KMS-11 (cell line): ENCODE measurements at regions not wholly inside any gene's neighbourhood (a gene's known extent, or its start where the extent isn't known, plus 50 kb on each side); places are given as distances from the start of the nearest gene placed in this dataset.
"Not testable (repeated sequence)": the region's sequence is repeated elsewhere in the genome, so short reads cannot be mapped to it uniquely, and the experiment has no call there.

Experiments
- H2AFZ ChIP-seq: fragments of 200-600 bp; sonication (generic); 2 replicates; pipeline ENCODE4 v1.6.1; 2016; ENCODE audit warnings: antibody characterized with exemption, mixed run types, low read depth
- H3K27ac ChIP-seq: fragments of 200-600 bp; sonication (generic); 2 replicates; pipeline ENCODE4 v1.6.1; 2016; ENCODE audit warnings: mild to moderate bottlenecking, mixed run types
- H3K27me3 ChIP-seq: fragments of 200-600 bp; sonication (generic); 2 replicates; pipeline ENCODE4 v1.6.1; 2017; ENCODE audit warnings: mild to moderate bottlenecking, low read depth, mixed run types, moderate library complexity; ENCODE audit not compliant: insufficient read depth
- H3K36me3 ChIP-seq: fragments of 200-600 bp; sonication (generic); 2 replicates; pipeline ENCODE4 v1.6.1; 2017; ENCODE audit warnings: mild to moderate bottlenecking, mixed run types; ENCODE audit not compliant: insufficient read depth
- H3K4me1 ChIP-seq: fragments of 200-600 bp; sonication (generic); 2 replicates; pipeline ENCODE4 v1.6.1; 2016; ENCODE audit warnings: mild to moderate bottlenecking, low read depth, mixed run types; ENCODE audit not compliant: poor library complexity, severe bottlenecking
- H3K4me2 ChIP-seq: fragments of 200-600 bp; sonication (generic); 2 replicates; pipeline ENCODE4 v1.7.0; 2016; ENCODE audit warnings: mild to moderate bottlenecking, mixed run types
- H3K4me3 ChIP-seq: fragments of 200-600 bp; sonication (generic); IDR thresholded peaks from 2 replicates; pipeline ENCODE4 v1.6.1; 2017; ENCODE audit warnings: low read depth, low read length, mixed read lengths; ENCODE audit not compliant: insufficient read depth
- H3K79me2 ChIP-seq: fragments of 200-600 bp; sonication (generic); 2 replicates; pipeline ENCODE4 v1.6.1; 2016; ENCODE audit warnings: low read depth, mixed run types; ENCODE audit not compliant: insufficient read depth
- H3K9ac ChIP-seq: fragments of 200-600 bp; sonication (generic); 2 replicates; pipeline ENCODE4 v1.6.1; 2016; ENCODE audit warnings: mild to moderate bottlenecking, mixed run types
- H4K20me1 ChIP-seq: fragments of 200-600 bp; sonication (generic); 2 replicates; pipeline ENCODE4 v1.6.1; 2016; ENCODE audit warnings: mild to moderate bottlenecking, mixed run types; ENCODE audit not compliant: insufficient read depth
- TF ChIP-seq, protein P1 (sequence below): fragments of 200-600 bp; sonication (generic); conservative IDR thresholded peaks from 2 replicates; pipeline ENCODE4 v1.6.1; 2017; ENCODE audit warnings: low read depth, mild to moderate bottlenecking, antibody characterized with exemption, low read length, moderate library complexity, mixed read lengths

DNA sequence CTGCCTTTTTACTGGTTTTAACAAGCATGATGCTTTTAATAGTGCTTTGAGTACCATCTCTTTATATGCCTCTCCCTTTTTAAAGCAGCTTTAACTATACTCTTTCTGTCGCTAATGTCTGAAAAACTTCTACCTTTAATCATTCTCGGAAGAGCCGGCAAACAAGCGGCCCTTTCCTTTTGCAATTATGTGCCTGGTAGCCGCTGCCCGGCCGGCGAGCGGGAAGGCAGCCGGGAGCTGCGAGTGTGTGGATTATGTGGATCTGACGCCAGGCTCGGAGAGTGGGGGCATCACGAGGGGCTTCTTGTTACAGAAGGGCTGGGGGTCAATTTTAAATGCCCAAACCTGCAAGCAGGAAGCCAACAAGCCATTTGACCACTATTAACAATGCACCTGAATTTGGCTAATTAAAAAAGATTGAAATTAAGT, 120.9 kb downstream of the BUB3 start:
- no peak overlapping the region for H3K27ac ChIP-seq
- no peak overlapping the region for H3K4me3 ChIP-seq
- H3K79me2 ChIP-seq: no peaks in the 10 kb centered on the region
- TF ChIP-seq, protein P1, sequence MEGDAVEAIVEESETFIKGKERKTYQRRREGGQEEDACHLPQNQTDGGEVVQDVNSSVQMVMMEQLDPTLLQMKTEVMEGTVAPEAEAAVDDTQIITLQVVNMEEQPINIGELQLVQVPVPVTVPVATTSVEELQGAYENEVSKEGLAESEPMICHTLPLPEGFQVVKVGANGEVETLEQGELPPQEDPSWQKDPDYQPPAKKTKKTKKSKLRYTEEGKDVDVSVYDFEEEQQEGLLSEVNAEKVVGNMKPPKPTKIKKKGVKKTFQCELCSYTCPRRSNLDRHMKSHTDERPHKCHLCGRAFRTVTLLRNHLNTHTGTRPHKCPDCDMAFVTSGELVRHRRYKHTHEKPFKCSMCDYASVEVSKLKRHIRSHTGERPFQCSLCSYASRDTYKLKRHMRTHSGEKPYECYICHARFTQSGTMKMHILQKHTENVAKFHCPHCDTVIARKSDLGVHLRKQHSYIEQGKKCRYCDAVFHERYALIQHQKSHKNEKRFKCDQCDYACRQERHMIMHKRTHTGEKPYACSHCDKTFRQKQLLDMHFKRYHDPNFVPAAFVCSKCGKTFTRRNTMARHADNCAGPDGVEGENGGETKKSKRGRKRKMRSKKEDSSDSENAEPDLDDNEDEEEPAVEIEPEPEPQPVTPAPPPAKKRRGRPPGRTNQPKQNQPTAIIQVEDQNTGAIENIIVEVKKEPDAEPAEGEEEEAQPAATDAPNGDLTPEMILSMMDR: no peak
- no peaks in the 10 kb centered on the region for H4K20me1 ChIP-seq
- no peak overlapping the region for H3K4me2 ChIP-seq
- H3K27me3 ChIP-seq: no peaks in the 10 kb centered on the region
- no peak overlapping the region for H3K9ac ChIP-seq
- H3K4me1 ChIP-seq: peaks cover 13% of the 10 kb centered on the region
- H3K36me3 ChIP-seq: no peaks in the 10 kb centered on the region
- H2AFZ ChIP-seq: no peak overlapping the region

DNA sequence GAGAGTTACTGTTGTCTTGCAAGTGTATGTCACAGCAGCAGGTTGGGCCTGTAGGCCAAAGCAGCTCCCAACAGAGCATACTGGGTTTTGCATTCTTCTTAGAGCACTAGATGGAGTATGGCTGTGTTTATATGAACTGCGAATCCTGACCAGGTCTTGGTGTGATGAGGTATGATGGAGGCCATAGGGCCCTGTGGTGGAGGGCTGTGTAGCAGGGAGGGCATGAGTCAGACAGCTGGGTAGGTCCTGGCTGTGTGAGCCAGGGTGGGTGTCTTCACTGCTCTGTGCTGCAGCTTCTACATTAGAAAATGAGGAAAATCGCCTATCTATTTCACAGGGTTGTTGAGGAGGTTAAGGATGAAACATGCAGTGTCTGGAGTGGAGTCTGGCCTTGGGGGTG, 124.2 kb downstream of the BUB3 start:
- Histone ChIP-seq H2AFZ (no peak overlapping the region), H4K20me1 (no peaks in the 10 kb centered on the region), H3K4me1 (no peaks in the 10 kb centered on the region), H3K27ac (no peak overlapping the region), H3K4me2 (no peak overlapping the region), H3K27me3 (no peaks in the 10 kb centered on the region), H3K4me3 (no peak overlapping the region), H3K9ac (no peak overlapping the region), H3K79me2 (no peaks in the 10 kb centered on the region), H3K36me3 (no peaks in the 10 kb centered on the region)
- TF ChIP-seq, protein P1: no peak

DNA sequence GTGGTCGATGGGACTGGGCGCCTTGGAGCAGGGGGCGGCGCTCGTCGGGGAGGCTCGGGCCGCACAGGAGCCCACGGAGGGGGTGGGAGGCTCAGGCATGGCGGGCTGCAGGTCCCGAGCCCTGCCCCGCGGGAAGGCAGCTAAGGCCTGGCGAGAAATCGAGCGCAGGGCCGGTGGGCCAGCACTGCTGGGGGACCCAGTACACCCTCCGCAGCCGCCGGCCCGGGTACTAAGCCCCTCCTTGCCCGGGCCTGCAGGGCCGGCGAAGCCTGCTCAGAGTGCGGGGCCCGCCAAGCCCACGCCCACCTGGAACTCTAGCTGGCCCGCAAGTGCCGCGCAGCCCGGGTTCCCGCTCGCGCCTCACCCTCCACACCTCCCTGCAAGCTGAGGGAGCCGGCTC, 129.2 kb downstream of the BUB3 start:
- H2AFZ ChIP-seq, H3K9ac ChIP-seq, H3K27ac ChIP-seq, H3K4me1 ChIP-seq, H3K4me2 ChIP-seq, H3K79me2 ChIP-seq, H3K4me3 ChIP-seq, H3K36me3 ChIP-seq, H3K27me3 ChIP-seq, H4K20me1 ChIP-seq: not testable (repeated sequence)

DNA sequence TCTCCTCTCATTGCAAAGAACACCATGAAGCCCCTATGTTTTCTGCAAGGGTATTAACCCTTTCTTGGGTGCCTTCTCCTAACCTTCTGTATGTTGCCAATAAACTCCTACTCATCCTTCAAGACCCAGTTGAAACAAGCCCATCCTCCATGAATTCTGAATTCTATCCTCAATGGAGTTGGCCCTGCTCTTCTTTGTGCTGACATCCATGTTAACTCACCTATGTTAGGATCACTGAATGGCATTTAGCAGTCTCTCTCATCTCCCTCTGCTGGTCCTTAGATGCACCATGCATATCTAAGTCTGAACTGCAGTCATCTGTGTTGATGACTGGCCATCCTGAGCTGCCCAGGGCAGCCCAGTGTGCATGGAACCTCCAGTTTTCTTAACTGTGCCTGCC, 129.8 kb downstream of the BUB3 start:
- Histone ChIP-seq H2AFZ (no peak overlapping the region), H3K9ac (no peak overlapping the region), H3K27ac (no peak overlapping the region), H4K20me1 (no peaks in the 10 kb centered on the region), H3K4me3 (no peak overlapping the region), H3K4me1 (no peaks in the 10 kb centered on the region), H3K4me2 (no peak overlapping the region), H3K79me2 (no peaks in the 10 kb centered on the region), H3K36me3 (no peaks in the 10 kb centered on the region), H3K27me3 (no peaks in the 10 kb centered on the region)
- TF ChIP-seq, protein P1: no peak

DNA sequence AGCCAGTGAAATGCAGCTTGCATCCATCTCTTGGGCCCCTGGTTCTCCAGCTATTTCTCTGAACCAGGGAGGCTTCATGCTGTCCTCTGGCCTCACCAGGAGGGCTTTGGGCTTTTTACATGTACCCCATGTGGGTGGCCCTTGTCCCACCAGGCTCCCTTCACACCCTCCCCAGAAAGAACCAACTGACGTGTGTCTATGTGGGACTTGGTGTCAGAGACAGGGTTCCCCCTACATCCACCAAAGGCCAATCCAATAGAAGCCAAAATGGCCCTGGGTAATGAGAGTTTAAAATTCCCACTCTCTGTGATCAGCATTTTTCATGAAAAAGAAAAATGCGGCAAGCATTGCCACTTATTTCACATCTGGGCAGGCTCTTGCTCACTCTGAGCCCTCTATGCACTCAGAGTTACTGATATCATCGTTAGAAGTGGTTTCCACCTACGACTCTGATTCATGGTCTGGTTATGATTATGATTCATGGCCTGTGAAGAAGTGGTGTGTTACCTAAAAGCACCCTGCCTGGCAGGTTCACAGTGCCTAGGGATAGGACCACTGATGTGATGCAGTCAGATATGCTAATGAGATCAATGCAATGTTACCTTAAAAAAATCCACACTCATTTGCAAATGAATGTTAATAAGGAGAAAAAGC, 133.5 kb downstream of the BUB3 start:
- TF ChIP-seq, protein P1: no peak
- H3K4me2 ChIP-seq: no peak overlapping the region

More for the DNA sequence above, 133.5 kb downstream of the BUB3 start:
- Histone ChIP-seq H3K4me1 (no peaks in the 10 kb centered on the region), H2AFZ (no peak overlapping the region), H3K27me3 (no peaks in the 10 kb centered on the region), H3K27ac (no peak overlapping the region), H3K4me3 (no peak overlapping the region), H4K20me1 (no peaks in the 10 kb centered on the region), H3K9ac (no peak overlapping the region), H3K36me3 (no peaks in the 10 kb centered on the region), H3K79me2 (no peaks in the 10 kb centered on the region)
